ENCODE measurements at regions not wholly inside any gene's neighbourhood (a gene's known extent, or its start where the extent isn't known, plus 50 kb on each side); places are given as distances from the start of the nearest gene placed in this dataset.
A peak's percentile ranks its signal among the peaks of the same experiment; 100 is the strongest.
"Not testable (repeated sequence)": the region's sequence is repeated elsewhere in the genome, so short reads cannot be mapped to it uniquely, and the experiment has no call there.

DNA sequence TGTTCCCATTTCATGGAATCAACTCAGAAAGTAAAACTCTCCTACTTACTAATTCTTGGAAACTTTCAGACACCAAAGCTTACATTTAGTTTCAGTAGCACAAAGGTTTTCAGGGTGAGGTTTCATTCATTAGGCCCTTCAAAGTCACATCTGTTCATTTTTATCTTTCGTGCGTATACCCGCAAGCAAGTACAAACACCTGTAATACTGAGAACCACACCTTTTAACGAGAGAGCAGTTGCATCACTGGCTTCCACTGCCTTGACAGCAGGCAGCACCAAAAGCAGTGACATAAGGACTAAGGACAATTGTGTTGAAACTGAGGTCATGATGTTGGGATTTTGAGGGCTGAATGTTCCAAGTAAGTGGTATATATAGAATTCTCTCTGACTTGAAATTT, 60.5 kb downstream of the GOLGA6L22 start:
- DNase-seq, result not testable (repeated sequence)

DNA sequence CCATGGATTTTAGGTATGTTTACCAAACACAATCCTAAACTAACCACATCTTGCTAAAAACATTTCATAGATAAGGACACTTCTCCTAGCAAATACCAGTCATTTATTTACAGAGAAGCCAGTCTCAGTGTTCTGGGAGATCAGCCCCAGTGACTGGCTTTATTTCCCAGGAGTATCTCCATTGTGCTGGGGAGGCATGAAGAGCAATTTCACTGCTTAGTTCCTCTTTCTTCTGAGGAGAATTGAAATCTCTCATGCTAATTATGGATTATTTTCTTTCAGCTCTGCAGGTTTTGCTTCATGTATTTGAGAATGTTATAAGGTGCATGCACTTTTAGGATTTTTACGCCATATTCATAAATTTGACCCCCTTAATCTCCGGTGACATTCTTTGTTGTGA, 67.8 kb downstream of the GOLGA6L22 start:
- not testable (repeated sequence) for DNase-seq

DNA sequence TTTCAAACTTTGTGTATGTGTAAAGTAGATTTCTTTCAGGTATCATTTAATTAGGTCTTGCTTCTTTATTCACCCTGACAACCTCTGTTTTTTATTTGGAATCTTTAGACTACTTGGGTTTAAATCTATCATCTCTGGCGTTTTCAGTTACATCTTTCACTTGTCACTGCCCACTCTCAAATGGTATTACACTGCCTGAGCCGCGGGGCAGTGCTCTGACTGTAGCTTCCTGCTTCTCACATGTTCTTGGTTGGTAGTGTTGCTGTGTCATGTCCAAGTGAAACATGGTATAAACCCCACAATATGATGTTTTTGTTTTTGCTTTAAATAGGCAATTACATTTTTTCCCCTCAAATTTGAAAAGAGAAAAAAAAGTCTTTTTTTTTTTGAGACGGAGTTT, 68.3 kb downstream of the GOLGA6L22 start:
- not testable (repeated sequence) for DNase-seq

DNA sequence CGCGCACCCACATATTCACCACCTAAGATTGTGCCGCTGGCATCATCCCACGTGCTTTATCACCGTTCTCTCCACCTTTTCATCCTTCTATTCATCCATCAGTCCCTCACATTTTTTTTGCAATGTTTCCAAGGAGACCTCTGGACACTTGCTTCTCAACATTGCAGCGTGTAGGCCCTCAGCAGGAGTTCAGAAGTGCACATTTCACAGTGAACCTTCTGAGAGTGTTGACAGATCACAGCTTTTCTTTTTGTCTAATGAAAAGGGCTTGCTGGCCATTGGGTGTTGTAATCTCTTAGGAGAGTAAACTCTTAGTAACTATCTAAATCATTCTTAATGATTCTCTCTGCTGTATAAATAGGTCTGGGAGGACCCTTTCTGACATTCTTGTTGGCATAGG, 70.5 kb downstream of the GOLGA6L22 start:
- DNase-seq, result not testable (repeated sequence)

DNA sequence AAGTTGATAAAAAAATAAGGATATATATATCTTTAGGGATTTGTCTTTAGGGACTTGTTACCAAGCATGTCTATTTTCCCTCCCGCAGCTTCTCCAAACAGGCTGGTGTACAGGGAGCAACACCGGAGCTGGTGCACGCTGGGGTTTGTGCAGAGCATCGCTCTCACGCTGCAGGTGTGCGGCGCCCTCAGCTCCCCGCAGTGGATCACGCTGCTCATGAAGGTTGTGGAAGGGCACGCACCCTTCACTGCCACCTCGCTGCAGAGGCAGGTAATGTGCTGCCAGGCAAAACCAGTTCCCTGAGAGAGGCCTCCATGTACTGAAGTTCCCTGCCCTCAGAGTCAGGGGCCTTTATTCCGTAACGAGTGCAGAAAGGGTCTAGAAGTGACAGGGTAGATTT, 101.0 kb downstream of the GOLGA6L22 start:
- DNase-seq, result not testable (repeated sequence)

DNA sequence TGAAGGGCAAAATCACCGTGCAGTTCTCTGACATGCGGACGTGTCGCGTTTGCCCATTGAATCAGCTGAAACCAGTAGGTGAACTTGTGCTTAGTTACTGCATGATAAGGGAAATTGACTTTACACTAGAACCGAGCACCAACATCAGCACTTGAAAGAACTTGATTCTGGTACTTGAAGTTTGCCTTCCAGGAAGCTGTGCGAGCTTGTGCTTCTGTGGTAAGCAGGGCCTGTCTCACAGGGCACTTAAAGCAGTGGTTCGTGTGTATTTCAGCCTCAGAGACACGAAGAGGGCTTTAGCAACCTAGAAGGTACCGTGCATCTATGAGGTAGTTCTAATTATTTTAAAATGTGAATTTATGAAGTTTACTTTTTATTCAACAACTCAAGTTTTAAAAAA, 103.0 kb downstream of the GOLGA6L22 start:
- DNase-seq, result not testable (repeated sequence)

DNA sequence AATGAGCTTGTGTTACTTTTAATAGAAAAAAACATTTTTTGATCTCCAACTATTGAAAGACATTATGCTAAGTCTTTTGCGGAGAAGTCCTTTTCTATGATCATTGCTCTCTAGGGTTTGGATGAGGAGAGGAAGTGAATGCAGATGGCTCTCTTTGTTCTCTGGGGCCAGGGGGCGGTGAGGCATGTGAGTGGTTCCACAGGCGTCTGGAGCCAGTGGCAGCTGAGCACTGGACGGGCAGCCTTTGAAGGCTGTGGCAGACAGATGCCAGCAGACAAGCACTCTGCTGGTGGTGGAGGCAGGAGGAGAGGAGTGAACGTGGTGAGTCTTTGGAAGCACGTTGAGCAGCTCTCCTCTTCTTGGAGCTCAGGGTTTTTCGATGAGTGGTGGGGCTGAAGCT, 107.8 kb downstream of the GOLGA6L22 start:
- not testable (repeated sequence) for DNase-seq

DNA sequence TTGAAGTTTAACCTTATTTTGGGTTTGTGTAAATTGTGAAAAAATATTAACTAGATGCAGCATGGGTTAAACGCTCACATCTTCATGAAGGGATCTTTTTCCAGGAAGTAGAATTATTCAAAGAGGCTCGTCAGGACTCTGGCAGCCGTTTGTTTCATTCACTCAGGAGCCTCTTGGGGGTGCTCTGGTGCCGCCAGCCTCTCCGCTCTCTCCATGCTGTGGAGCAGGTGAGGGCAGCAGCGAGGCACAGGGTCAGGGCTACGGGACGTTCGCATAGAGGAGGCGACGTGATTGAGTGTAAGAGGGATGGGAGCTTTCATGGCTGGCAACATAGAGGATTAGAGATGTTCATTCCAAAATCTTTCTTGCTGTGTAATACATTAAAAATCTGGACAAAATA, 110.8 kb downstream of the GOLGA6L22 start:
- DNase-seq, result not testable (repeated sequence)

DNA sequence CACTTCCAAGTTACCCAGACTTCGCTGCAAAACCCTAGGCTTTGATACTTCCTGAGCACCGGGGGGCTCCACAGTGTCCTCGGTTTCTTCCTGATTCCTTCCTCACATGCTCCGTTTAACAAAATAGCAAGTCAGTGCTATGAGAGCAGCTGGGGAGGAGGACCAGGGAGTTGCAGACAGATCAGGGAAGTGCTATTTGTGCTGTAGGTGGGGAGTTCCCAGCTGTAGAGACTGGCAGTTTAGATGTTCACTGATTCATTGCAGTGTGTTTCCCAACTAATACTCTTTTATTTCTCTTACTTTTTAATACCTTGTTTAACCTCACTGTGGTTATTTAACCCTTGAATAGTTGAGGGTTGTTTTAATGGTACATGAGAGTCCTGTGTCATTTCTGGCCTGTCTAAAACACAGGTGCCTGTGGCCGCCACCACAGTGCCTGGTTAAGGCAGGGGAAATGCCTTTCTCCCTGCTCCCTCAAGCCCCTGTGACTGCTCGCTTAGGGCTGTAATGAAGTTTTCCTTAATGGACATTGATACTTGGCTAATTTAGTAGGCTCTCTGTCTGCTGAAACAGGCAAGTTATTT, 113.5 kb downstream of the GOLGA6L22 start:
- DNase-seq, result not testable (repeated sequence)

DNA sequence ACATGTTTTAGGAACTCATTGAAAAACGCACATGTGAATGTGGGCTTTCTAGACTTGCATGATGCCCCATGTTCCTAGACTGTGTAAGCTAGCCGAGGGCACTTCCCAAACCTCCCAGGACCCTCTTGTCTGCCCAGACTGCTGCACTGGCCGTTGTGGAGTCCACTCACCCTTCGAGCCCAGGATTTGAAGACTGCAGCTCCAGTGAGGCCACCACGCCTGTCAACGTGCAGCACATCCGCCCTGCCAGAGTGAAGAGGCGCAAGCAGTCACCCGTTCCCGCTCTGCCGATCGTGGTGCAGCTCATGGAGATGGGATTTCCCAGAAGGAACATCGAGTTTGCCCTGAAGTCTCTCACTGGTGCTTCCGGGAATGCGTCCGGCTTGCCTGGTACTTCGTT, 114.1 kb downstream of the GOLGA6L22 start:
- not testable (repeated sequence) for DNase-seq

DNA sequence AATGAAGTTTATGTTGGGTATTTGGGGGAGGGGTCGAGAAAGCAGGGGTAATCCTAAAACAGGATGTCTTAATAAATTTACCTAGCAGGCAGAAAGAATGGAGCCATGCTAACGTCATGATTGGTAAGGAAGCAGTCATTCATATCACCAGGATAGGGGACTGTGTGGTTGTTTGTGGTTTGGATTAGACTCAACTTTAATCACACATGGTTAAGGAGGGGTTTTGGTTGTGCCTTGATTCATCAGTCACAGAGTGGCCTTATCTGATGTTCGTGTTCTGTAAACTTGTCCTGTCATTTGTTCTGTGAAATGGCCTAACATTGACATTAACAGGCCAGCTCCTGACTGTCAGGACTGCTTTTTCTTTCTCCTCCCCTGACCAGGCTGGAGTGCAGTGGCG, 119.1 kb downstream of the GOLGA6L22 start:
- not testable (repeated sequence) for DNase-seq

DNA sequence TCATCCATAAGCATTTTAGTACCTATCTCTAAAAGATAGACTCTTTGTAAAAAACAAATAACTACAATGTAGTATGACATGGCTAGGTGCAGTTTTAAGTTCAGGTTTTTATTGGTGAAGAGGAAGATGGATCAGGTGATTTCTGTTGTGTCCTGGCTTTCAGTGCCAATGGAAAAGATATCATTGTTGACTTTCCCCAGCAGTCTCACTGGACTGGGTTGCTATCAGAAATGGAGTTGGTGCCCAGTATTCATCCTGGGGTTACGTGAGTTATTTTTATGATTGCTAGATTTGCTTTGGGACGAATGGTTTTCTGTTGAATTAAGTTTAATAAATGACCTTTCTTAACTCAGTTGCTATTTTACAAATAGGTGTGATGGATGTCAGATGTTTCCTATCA, 120.5 kb downstream of the GOLGA6L22 start:
- DNase-seq, result not testable (repeated sequence)

DNA sequence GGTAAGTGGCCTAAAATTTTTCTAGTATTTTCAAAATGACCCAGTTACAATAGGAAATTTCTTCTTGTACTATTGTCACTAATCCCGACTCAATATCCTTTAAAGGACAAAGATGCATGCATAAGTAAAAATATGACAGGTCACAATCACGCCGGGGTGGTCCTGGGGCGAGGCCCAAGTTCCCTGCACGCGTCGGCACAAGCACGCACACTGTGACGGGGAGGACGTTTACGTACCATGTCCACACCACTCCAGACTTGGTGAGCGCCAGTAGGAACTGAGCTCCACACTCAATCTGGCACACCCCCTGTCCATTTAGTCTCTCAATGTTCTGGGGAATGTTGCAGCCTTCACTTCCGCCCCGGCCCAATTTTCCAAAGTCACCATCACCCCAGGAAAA, 128.7 kb downstream of the GOLGA6L22 start:
- not testable (repeated sequence) for DNase-seq

DNA sequence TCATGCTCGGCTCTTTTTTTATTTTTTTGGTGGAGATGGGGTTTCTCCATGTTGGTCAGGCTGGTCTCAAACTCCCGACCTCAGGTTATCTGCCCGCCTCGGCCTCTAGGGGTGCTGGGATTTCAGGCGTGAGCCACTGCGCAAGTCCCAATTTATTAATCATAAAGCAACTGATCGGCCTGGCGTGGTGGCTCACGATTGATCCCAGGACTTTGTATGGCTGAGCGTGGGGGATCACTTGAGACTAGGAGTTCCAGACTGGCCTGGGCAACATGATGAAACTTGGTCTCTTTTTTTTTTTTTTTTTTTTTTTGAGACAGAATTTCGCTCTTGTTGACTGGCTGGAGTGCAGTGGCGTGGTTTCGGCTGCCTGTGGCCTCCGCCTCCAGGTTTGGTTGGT, 139.8 kb downstream of the GOLGA6L22 start:
- not testable (repeated sequence) for DNase-seq

DNA sequence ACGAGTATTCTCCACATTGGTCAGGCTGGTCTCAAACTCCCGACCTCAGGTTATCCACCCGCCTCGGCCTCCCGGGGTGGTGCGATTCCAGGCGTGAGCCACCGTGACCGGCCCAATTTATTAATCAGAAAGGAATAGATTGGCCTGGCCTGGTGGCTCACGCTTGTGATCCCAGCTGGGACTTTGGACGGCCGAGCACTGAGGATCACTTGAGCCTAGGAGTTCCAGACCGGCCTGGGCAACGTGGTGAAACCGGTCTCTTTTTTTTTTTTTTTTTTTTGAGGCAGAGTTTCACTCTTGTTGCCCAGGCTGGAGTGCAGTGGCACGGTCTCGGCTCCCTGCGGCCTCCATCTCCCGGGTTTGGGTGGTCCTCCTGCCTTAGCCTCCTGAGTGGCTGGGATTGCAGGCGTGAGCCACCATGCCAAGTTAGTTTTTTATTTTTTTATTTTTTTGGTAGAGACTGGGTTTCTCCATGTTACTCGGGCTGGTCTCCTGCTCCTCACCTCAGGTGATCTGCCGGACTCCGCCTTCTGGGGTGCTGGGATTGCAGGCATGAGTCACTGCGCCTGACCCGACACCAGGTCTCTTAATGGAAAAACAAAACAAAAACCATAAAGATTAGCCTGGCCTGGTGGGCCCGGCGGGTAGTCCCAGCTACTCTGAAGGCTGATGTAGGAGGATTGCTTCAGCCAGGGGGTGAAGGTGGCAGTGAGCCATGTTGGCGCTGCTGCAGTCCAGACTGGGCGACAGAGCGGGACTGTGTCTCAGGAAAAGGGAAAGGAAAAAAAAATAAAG, 141.0 kb downstream of the GOLGA6L22 start:
- not testable (repeated sequence) for DNase-seq

DNA sequence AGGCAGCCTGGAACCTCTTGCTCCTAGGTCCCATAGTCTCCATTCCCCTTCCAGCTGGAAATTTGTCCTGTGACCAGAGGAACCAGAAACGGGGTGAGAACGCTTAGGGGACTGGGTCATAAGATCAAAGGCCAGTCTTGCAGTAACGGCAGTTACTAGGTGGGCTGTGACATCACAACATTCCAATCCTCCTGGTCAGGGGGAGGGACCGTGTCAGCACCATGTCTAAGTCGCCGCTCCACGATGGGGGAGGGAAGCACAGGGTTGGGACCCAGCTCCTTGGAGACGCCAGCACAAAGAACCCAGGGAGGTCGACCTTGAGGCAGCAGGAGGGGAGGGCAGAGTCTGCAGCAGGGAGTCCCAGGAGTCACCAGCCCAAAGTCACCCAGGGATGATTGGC, 158.3 kb downstream of the GOLGA6L22 start:
- DNase-seq, result not testable (repeated sequence)

DNA sequence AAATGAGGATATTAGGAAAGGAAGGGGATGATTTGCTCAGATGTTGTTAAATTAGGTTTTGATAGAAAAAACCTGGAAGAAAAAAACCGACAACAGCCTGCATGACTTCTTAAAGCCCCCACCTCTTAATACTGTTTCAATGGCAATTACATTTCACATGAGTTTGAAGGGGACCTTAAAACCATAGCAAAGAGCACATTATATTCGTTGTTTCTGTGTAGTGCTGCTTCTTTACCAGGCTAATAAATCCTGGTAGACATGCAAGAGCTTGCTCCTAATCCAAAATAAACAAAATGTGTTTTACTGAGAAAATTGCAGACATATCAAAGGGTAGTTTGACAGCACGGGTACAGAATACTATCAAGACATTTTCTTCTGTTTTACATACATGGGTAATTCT, 154.7 kb upstream of the NIPA1 start:
- peak; percentile 0 for DNase-seq

DNA sequence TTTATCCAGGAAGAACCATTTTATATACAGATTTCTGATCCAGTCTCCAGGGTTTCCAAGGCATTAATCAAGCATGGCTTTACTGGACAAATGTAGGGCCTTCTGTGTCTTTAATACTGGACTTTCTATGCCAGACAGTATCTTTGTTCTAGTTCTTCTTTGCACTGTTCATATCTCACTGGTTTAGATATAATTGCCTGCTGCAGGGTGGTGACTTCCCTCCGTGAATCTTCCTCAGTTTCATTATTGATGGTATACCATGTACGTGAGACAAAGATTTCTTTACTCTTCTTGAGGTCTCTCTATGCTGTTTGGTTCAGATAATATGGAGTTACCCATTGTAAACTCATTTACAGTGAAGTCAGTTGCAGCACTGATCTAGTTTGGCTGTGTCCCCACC, 146.5 kb upstream of the NIPA1 start:
- DNase-seq, result not testable (repeated sequence)

DNA sequence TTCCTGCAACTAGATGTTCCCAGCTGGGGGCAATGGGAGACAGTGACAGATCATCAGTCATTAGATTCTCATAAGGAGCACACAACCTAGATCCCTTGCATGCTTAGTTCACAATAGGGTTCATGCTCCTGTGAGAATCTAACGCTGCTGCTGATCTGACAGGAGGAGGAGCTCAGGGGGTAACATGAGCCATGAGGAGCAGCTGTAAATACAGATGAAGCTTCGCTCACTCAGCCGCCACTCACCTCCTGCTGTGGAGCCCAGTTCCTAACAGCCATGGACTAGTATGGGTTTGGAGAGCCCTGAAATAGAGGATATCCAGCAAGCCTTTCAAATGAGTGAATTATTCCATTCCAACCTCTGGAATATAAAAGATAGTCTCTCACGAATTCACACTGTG, 137.0 kb upstream of the NIPA1 start:
- not testable (repeated sequence) for DNase-seq

DNA sequence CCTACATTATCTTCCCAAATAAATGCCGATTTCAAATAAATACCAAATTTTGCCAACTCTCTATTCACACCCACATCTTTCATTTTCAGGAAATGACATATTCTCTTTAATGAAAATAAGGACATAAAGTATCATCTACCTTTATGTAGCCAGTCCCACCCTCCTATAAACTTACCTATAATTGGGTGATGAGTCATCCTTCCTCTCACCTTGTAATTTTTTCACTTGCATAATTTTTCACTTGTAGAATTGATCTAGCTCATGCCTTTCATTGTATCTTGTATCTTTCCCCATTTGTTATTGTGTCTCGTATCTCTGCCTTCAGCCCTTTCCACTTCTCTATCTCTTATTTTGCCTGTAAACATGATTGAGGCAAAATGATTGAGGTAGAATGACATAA, 135.3 kb upstream of the NIPA1 start:
- DNase-seq, result not testable (repeated sequence)

DNA sequence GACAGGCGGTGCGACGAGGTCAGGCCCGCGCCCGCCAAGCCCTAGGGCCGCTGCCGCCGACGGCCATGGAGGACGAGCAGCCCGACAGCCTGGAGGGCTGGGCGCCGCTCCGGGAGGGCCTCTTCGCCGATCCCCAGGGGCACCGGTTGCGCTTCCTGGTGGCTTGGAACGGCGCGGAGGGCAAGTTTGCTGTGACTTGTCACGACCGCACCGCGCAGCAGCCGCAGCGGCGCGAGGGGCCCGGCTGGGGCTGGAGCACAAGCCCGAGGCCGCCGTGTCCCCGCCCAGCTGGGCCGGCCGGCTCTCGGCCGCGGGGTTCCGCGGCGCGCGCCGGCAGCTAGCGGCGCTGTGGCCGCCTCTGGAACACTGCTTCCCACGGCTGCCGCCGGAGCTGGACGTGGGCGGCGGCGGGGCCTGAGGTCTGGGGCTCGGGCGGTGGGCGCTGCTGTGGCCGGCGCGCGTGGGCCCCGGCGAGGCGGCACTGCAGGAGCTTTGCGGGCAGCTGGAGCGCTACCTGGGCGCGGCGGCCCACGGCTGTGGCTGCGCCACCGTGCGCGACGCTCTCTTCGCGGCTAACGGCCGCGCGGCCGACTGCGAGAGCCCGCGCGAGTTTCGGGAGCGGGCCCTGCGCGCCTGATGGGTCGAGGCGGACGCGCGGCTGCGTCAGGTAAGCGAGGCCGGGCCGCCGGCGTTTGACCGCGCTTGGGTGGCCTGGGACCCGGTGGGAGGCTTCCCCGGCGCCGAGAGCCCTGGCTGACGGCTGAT, 122.0 kb upstream of the NIPA1 start:
- not testable (repeated sequence) for DNase-seq

DNA sequence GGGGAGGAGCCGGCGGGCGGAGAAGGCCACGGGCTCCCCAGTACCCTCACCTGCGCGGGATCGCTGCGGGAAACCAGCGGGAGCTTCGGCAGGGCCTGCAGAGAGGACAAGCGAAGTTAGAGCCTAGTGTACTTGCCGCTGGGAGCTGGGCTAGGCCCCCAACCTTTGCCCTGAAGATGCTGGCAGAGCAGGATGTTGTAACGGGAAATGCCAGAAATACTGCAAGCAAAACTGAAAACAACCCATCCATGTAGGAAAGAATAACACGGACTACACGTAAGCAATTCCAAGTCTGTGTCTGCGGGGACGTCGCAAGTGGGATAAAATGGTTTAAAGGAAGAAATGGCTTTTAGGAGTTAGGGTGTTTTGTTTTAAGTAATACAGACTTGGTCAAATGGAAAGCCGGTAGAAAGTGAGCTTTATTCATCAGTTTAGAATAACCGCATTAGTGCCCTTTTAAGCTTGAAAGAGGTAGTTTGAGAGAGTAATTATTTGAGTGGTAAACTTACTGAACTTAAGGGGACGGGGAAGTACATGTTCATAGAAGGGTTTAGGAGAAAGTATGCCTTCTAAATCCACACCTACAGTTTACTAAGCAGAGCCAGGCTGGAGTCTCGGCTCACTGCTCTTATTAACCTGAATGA, 121.3 kb upstream of the NIPA1 start:
- DNase-seq, result peak; percentile 22

DNA sequence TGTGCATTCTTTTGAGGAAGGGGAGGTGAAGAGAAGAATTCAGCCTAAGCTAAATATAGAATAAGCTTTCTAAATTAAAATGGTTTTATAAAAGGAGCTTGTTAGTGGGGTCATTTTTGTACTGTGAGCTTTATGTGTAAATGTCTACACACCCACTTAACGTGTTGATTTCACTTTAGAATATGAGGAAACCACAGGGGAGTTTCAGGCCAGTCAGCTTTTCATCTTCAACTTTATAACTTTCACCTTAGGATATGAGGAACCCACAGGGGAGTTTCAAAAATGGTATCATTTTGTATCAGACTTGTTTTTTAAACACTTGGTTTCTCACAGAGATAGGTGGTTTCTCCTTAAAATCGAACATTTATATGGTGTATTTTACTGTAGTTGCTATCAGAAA, 120.7 kb upstream of the NIPA1 start:
- DNase-seq, result not testable (repeated sequence)

All from NCI-H1092 treated with DMSO at 0.1 percent for 48 hours (cell line).